ENCODE measurements at regions not wholly inside any gene's neighbourhood (a gene's known extent, or its start where the extent isn't known, plus 50 kb on each side); places are given as distances from the start of the nearest gene placed in this dataset.

DNA sequence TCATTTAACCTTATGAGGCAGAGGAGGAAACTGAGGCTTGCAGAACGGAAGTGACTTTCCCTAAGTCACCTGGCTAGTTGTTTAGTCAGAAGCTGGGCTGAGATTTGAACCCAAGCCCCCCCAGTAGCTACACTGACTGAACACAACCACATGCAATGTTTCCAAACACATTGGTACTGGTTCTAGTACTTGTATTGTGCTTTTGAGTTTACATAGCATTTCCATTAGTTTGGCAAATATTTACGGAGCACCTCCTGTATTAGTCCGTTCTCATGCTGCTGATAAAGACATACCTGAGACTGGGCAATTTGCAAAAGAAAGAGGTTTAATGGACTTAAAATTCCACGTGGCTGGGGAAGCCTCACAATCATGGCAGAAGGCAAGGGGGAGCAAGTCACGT lies 56.3 kb upstream of the ITGA11 start:
- Histone ChIP-seq H2BK15ac (ENCODE audit: low read length) (no peak overlapping the region), H3K14ac (ENCODE audit: insufficient read length) (no peak overlapping the region), H2BK20ac (ENCODE audit: low read length) (no peak overlapping the region), H2AK5ac (ENCODE audit: low read depth, low read length) (no peak overlapping the region), H3K56ac (replicated peaks; ENCODE audit: insufficient read length, low read depth, low read length) (no peak overlapping the region), H2BK12ac (ENCODE audit: low read depth, low read length) (no peak overlapping the region), H3K27me3 (replicated peaks in 1 of 4; ENCODE audit: control insufficient read depth in 3 of 4, extremely low read depth in 1 of 4, insufficient read depth in 3 of 4, low read length in 3 of 4) (peaks cover 0 to 4% (median 0%) of the 10 kb centered on the region in 4 experiments; a peak in 2 of 7 replicates), H2AFZ (ENCODE audit: low read length) (no peak overlapping the region), H3K27ac (ENCODE audit: low read depth, low read length) (no peak overlapping the region), H3K79me2 (ENCODE audit: control insufficient read depth in 1 of 2, insufficient read depth in 2 of 2, low read length in 2 of 2) (no peaks in the 10 kb centered on the region), H4K91ac (replicated peaks; ENCODE audit: insufficient read length, low read length) (no peak overlapping the region), H2BK120ac (replicated peaks; ENCODE audit: low read depth, low read length) (no peak overlapping the region), H4K20me1 (replicated peaks in 1 of 2; ENCODE audit: control insufficient read depth in 1 of 2, insufficient read depth in 2 of 2, low read length in 2 of 2) (no peaks in the 10 kb centered on the region), H3K18ac (ENCODE audit: extremely low read depth, low read length) (no peak overlapping the region), H3K79me1 (ENCODE audit: low read depth, low read length) (no peaks in the 10 kb centered on the region), H3K9ac (replicated peaks in 1 of 4; ENCODE audit: extremely low read depth in 1 of 4, low read depth in 3 of 4, low read length in 3 of 4) (no peak overlapping the region), H3K4me3 (ENCODE audit: extremely low read depth in 1 of 4, insufficient read depth in 2 of 4, low read depth in 3 of 4, low read length in 4 of 4) (no peak overlapping the region), H4K8ac (ENCODE audit: extremely low read depth, insufficient read depth, low read length) (no peak overlapping the region), H3K4ac (replicated peaks; ENCODE audit: insufficient read length, low read depth, low read length) (no peak overlapping the region), H3K4me2 (ENCODE audit: insufficient read depth in 1 of 2, low read depth in 2 of 2, low read length in 2 of 2) (no peak overlapping the region), H2BK5ac (ENCODE audit: low read depth, low read length) (no peak overlapping the region), H4K5ac (ENCODE audit: insufficient read length, low read depth, low read length) (no peak overlapping the region), H3K9me3 (ENCODE audit: insufficient read depth in 2 of 2, low read depth in 1 of 2, low read length in 1 of 2) (no peaks in the 10 kb centered on the region), H3K36me3 (ENCODE audit: control insufficient read depth in 2 of 4, insufficient read depth in 4 of 4, low read length in 3 of 4) (no peaks in the 10 kb centered on the region), H3K4me1 (replicated peaks in 1 of 4; ENCODE audit: control insufficient read depth in 3 of 4, insufficient read depth in 4 of 4, low read length in 3 of 4) (0 out of 7 replicates have a peak, but pooled peaks cover 0 to 2% (median 0%) of the 10 kb centered on the region in 4 experiments), H3K23ac (ENCODE audit: insufficient read length) (no peak overlapping the region), H3K23me2 (ENCODE audit: low read depth, low read length) (no peaks in the 10 kb centered on the region)
- DNase-seq (ENCODE audit: low read depth in 1 of 2, low spot score in 2 of 2) (no peak), FAIRE-seq (no peak)
- ChIA-PET CTCF (ENCODE audit: partially characterized antibody) (no interaction called here), POLR2A (ENCODE audit: partially characterized antibody) (no interaction called here)
- TF ChIP-seq RFX5 (IDR thresholded peaks at IDR 0.05; ENCODE audit: borderline replicate concordance, low read depth, low read length) (no peak), TAF1 (IDR thresholded peaks at IDR 0.05; ENCODE audit: low read depth, low read length) (no peak), POLR2AphosphoS5 (IDR thresholded peaks at IDR 0.05; ENCODE audit: low read depth, low read length) (no peak), CTCF (IDR thresholded peaks at IDR 0.05; ENCODE audit: control extremely low read depth in 1 of 3, insufficient read depth in 1 of 3, low read depth in 1 of 3, low read length in 3 of 3) (no peak)
- WGBS, 2 experiments (ENCODE audit: extremely low coverage in 1 of 2, insufficient coverage in 1 of 2, insufficient read length in 1 of 2, insufficient replicate concordance in 2 of 2, low coverage in 1 of 2, low lambda C conversion rate in 2 of 2, missing lambda C conversion rate in 1 of 2), result 60% methylated on average over 5 of the region's 5 CpGs; no CpG with 5 or more reads in 1 of the 2 experiments
